ENCODE measurements at regions not wholly inside any gene's neighbourhood (a gene's known extent, or its start where the extent isn't known, plus 50 kb on each side); places are given as distances from the start of the nearest gene placed in this dataset.

GRCh38 chr2:54388076-54388475 is 68.1 kb upstream of the SPTBN1 start:
- TF ChIP-seq FOXP1 (IDR thresholded peaks at IDR 0.05): no peak
- no peak for TF ChIP-seq FOXP1 (CRISPR knock-in tag; IDR thresholded peaks at IDR 0.05)
- no peak for TF ChIP-seq GPN1 (CRISPR knock-in tag; IDR thresholded peaks at IDR 0.05; ENCODE audit: borderline replicate concordance)
- no peak for TF ChIP-seq TGIF2 (CRISPR knock-in tag; IDR thresholded peaks at IDR 0.05)
- TF ChIP-seq ARID2 (CRISPR knock-in tag; IDR thresholded peaks at IDR 0.05; ENCODE audit: borderline replicate concordance): no peak
- no peak for TF ChIP-seq CHD2 (IDR thresholded peaks at IDR 0.05; ENCODE audit: low read depth, low read length)
- TF ChIP-seq TCF12 (IDR thresholded peaks at IDR 0.05): no peak
- TF ChIP-seq TCF12 (CRISPR knock-in tag; IDR thresholded peaks at IDR 0.05): no peak
- TF ChIP-seq PPARG (CRISPR knock-in tag; conservative IDR thresholded peaks at IDR 0.05): no peak

Data from HepG2 (cell line).